ENCODE measurements at regions not wholly inside any gene's neighbourhood (a gene's known extent, or its start where the extent isn't known, plus 50 kb on each side); places are given as distances from the start of the nearest gene placed in this dataset.

DNA sequence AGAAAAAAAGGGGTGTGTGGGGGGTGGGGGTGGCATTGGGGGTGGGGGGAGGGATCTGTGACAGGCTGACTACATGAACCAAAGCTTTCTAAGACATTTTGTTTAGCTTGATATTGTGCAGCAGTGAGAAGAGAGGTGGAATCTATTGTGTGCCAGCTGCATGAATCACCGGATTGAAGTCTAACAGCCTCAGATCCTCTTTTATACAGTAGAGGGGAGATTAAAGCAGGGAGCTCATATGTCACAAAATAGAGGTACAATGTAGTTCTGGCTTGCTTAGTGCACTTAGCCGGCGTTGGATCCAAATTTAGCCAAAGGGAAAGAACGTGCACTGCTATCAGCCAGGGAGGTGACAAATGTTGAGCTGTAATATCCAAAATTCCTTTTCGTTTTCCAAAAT, 404.2 kb upstream of the CITED2 start:
- DNase-seq, result no peak

DNA sequence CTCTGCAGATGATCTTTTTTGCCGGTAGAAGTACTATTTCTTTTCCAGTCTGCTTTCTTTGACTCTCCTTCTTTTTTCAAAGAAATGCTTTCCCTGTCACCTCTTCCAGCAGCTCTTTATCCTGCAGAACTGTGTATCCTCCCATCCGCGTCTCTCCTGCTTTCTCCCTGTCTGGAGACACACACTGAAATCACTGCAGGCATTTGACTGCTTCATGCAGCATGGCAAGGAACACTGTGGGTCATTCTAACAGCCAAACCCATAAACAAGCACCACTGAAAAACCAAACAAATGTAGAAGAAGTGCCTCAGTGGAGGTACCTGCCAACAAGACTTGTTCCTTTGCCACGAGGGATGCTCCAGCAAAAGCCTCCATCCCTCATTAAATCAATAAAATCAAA, 403.7 kb upstream of the CITED2 start:
- DNase-seq, result no peak

DNA sequence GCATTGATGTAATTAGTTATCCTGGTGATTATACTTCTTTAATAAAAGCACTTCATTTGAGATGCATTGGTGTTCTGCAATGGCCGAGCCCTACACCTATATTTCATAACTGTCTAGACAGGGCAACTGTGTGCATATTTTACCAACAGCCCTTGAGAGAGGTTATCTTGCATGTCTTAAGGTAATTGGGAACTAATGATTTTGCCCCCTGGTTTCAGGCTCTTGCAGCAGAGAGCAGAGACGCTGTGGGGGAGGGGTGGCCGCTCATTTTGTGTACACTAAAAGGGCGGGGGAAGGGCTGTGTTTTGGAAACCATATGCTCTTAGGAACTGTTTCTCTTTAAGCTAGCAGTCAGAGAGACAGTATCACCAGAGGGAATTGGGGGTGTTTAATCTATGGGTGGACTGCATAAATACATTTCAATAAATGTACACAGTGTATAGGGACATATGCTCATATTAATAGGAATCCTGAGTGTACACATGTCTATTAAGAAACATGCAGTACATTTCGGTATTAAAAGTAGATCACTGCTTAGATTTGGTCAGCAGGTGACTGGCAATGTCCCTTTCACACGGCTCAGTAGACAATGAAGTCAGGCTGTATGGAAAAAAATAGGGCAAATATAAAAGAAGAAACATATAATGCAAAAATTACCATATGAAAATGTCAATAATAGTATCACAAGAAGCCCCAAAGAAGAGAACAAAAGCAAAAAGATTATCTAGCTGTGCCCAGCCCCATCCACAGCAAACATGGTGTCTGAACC, 402.9 kb upstream of the CITED2 start:
- DNase-seq, result peak; percentile 7

DNA sequence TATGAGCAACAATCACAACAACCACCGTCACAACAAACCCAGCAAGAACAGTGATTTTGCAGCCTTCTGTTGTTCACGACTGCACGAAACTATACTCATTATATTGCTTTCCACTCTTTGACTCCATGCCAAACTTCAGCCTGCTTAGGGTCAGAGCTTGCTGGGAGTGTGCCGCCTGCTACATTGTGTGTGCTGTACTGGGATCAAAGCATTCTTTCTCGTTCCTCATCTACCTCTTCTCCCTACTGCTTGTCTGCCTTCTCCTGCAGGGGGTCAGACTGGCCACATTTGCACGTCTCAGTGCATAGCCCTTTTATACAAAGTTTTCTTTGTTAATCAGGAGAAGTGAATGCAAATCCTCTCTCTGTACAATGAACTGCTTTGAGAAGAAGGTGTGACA, 401.6 kb upstream of the CITED2 start:
- DNase-seq, result no peak

DNA sequence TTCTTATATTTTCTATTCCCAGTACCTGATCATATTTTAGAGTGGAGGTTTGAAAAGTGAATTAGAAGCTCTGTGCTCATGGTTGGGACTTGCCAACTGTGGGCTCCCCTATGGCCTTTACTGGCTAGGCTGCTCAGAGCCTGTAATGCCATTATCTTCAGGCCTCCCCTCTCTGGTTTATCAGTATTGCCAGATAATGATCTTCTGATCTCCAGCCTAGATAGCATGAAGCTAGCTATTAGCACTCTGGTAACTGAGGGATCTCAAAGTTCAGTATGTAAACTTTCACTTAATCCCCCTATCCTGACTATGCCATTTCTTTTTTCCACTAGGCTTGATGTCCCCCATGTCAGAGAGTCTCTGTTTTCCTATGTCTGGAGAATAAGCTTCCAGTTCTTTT, 393.7 kb upstream of the CITED2 start:
- no peak for DNase-seq

DNA sequence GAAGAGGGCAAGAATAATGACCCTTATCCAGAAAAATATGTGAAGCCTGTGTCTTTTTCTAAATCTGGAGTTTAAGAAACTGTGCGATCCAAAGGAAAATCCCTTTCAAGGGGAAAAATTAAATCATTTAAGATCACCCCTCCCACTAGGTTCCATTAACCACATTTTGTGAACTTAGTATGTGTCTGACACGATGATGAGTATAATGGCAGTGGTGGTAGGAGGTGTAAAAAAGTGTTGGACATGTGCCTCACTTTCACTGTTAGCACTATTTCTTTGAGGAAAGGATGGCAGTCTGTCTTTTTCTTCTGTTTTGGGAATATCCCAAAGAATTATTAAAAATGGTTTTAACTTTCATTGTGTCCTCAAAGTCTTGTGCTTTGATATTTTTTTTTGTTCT, 392.3 kb upstream of the CITED2 start:
- no peak for DNase-seq

DNA sequence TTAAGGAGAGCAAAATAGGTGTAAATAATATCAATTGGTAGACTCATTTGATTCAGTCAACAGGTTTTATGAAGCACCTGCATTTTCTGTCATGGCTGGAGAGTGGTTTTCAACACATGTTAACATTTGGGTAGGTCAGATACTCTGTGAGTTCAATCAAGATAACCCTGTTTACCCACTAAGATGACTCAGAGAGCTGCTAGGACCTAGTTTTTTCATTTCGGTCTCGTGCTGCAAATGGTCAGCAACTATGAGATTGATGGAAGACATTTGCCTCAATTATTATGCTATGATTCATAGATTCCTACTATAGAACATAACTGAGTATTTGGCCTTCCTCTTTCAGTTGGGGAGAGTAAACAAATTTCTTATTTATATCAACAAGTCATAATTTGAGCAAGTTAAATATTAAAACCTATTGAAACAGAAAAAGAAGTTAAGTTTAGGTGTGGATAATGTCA, 391.4 kb upstream of the CITED2 start:
- DNase-seq, result no peak

DNA sequence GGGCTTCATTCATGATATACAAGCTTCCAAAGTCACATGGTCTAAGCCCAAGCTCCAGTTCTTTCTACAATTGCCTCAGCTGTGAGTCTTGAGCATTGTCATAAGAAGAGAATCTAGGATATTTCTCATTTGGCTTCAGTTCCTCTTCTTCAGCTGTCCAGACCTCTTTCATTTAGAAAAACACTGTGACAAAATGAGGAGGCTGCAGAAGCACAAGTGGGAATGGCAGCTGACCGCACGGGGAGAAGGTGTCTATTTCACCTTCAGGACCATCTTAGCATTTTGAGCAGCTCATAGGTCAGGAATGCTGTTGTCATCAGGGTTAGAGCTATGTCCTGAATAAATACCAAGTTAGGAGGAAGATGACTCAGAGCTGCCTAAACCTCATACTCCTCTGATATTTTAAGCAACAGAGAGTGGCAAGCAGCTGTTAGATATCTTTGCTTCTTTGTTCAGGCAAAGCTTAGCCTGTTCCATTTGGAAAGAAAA, 390.1 kb upstream of the CITED2 start:
- DNase-seq, result no peak

DNA sequence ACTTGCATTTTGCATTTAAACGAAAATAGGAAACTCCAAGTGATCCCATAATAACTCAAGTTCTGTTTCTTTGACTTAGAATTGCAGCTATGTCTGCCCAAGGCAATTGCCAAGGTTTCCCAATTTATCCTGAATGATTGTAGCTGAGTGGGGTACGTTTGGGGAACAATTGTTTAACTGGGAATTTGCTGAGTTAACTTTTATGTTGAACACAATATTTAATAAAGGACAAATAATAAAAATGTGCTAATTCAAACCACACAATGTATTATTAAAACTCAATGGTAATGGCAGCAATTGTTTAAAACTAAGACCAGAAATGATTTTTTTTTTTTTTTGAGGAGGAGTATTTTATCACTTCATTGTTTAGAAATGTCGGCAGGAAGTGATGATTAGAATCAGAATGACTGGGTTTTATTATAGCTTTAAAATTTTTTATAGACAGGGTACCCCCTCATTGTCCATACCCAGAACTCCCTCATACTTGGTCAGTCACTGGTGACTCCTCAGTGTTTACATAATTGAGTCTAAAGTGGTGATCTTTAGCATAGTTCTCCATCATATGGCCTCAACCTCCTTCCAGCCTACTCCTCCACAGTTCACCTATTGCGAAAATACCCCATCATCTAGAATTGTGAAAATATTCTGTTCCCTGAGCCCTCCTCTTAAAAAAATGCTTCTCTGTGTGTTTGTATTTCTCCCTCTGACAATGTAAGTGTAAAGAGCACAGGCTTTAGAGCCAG, 389.2 kb upstream of the CITED2 start:
- no peak for DNase-seq

DNA sequence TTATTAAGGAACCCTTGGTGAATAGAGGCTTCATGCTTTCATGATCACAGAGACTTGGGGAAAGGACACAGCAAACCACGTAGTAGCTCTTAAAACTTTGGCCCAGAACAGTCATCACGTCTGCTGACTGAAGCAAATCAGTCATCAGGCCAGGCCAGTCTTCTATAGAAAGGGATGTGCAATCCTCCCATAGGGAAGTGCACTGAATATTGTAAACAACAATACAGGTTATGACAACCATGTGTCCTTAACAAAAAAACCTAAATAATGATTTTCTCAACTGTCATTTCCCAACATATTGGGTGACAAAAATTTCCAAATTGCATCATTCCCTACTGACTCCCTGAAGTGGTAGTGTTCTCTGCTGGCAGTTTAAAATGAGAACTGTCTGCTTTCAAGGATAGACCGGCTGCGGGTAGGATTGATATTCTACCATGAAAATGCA, 388.2 kb upstream of the CITED2 start:
- DNase-seq, result no peak

DNA sequence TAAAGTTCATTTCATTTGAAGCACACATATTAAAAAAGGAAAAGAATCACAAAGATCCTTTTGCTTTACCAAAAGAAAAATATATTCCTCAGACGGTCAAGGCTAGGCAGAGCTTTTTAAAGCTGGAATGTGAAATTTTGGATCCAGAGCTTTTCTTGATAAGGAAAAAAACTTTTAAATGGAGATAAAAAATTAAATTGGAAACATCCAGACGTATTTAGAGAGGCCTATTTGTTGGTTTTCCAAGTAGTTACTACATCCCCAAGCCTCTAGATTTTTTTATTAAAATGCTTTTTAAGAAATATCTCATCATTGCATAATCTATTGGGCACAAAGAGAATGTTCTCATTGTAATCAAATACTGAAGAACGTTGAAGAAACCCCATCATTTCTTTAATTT, 385.7 kb upstream of the CITED2 start:
- no peak for DNase-seq

DNA sequence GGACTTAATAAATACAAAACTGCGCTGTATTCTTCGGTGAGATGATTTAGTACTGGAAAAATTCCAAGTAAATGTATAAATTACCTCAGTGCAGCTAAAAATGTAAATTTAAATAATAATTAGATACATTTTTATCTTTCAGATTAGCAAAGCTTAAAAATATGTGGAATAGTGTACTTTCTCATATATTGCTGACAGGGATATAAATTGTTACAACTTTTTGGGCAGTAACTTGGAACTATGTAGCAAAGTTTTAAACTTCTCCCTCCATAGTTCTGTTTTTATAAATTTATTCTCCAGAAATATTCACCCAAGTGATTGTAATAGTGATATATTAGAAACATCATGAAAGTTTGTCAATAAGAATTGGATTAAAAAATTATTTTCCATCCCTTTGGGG, 384.6 kb upstream of the CITED2 start:
- DNase-seq, result no peak

DNA sequence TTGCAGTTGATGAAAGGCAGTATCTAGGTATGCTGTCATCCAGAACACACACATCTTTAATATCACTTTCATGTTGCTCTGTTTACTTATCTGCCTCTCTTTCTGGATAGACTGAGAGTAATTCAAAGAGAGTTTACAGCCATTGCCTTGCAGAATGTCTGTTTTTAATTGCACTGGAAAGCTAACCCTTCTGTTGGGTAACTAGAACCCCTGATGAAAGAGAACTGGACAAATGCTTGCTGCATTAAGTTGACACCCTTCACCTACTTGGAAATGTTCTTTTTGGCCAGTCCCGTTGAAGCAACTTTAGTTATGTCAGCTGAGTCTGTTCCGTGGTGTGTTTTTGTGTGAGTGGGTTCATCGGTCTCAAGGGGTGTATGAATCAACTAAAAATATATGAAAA, 383.8 kb upstream of the CITED2 start:
- DNase-seq, result no peak

DNA sequence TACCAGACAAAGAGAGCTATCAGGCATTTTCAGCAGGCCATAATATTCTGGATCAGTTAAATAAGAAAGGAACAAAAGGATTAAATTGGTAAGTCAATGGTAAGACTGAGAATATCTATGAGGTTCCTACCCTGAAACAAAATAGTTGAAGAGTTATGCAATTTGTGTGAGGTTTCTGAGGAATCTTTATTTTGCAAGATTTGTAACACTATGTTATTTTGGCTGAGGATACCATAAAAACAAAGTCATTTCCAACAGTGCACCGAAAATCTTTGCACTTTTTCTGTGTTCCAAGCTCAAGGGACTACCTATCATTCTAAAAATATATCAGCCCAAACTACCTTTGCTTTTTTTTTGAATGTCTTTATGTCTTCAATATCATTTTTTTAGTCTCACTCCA, 383.3 kb upstream of the CITED2 start:
- DNase-seq, result no peak

DNA sequence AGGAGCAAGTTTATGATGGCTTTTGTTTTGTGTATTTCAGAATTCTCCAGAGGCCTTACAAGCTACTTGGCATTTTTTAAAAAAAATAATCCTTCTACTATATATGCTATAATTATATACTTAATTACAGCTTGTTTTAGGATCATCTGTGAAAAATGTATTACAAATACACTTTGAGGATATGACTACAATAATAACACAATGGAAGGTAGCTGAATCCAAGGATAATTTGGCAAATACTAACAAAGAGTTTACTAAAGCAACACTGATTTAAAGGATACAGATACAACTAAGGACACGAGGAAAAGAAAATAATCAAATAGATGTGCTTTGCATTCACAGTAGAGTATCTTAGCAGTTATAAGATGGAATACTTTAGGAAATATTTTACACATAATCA, 381.9 kb upstream of the CITED2 start:
- DNase-seq, result no peak

DNA sequence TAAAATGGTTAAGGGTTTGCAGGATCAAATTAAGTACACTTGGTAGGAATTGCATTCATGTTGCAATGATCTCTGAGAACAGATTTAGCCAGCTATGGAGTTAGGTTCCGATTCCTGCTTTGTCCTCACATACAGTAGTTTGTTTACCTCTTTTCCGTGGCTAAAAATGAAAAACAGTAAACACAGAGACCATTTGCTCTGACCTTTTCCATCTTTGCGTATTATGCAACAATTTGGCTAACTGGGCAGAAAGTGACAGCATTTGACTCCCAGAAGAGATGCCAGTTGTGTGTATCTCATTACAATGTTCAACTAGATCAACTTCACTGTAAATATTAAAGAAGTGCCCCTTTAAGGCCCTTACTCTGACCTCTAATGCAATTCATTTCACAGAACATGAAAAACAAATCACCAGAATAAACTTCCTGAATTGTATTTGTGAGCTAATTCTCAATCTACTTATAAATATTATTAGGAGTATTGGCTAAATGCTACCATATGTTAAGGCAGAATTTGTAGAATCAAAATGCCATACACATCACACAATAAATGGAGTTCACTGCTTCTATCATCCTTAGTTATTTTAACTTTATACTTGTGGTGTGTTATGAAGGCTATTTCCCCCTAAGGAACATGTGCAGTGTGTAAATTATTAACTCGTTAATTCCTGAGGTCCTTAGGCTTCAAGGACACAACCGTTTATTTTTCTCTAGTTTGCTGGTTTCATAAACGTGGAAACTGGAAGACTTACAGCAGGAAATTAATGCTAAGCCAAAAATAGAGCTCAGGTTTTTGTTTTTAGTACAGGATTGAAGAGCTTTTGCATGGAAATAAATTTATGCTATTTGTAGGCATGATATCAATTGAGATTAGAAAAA, 380.7 kb upstream of the CITED2 start:
- DNase-seq, result no peak

DNA sequence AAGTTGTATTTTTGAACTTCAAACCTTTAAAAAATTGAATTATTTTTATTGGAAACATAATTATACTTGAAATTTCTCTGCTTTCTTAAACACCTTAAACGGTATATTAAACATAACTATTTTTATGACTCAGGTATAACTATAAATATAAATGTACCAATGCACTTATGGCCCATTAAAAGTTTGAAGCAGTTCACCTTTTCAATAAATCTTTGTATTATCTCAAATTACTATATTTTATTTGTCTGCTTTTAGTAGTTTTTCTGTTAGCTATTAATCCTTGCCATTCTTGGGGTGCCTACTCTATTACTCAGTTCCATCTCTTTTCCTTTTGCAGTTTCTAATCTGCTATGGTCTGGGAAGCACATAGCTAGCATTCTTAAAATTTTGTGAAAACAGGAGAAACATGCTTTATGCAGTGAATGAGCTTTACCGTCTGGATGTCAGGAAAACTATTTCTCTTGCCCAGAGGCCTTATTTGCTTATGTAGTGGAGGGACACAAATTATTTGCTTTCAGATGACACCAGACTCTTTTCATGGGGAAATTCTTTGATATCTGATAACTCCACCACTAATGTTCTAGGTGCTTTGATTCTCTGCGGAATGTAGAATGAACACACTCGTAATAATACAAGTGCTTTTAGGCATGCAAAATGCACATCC, 378.9 kb upstream of the CITED2 start:
- no peak for DNase-seq

DNA sequence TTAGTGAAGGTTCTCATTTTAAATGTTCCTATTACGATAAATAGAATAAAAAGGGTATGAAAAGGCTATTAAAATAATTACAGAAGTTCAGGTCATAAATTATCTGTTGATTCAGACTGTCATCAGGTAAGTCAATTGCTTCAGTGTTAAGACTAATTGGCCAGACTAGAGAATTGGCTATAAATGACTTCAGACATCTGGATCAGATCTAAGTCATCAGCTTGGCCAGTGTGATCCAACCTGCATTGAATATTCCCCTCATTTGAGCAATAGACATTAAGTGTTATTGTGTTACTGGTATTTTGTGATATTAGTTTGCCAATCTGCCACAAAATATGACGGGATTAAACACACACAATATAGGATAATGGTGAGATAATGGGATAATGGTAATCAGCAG, 377.6 kb upstream of the CITED2 start:
- DNase-seq, result no peak

DNA sequence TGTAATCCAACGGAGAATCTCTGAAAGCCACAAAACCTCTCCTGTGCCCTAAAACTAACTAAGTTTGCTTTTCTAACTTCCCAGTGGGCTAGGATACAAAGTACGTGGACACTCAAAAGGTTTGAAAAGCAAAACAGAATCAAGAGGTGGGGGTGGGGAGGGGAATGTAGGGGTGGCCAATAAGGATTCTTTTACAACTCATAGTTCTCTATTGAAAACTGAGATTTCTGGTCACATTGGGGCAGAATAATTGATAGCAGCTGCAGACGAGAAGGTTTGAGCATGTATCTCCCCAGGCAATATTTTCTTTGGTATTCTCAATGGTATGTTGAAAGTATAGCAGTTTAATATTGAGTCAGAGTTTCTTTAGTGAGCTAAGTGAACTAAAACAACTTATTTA, 376.7 kb upstream of the CITED2 start:
- no peak for DNase-seq

DNA sequence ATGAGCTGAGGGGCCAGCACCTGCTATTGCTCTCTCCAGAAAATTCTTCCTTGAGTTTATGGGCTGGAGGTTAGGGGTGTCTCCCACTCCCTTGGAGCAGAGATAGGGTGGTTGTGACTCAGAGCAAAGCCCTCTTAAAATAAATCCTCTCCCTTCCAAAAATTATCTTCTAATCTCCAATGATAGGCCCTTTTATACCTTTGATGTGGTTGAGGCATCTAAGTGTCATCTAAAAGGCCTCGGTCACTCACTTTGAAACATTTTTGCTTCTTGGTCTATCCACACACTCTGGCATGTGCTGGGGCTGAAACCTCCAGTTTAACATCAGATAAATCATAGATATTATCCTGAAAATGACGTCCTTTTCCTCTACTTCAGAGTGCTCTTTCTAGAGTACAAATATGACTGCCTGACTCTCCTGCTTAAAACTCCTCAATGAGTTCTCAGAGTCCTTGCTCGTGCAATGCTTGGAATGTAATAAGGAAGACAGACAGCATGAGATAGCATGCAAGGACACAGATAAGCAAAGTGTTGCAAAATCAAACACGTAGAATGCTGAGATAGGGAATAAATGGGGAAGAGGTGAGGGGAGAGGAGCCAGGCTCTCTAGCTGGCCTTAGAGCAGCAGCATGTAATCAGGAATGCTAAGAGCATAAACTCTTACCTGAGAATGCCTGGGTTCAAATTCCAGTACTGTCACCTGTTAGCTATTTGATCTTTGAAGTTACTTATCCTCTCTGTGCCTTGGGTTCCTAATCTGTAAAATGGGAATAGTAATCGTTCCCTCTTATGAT, 374.1 kb upstream of the CITED2 start:
- no peak for DNase-seq

DNA sequence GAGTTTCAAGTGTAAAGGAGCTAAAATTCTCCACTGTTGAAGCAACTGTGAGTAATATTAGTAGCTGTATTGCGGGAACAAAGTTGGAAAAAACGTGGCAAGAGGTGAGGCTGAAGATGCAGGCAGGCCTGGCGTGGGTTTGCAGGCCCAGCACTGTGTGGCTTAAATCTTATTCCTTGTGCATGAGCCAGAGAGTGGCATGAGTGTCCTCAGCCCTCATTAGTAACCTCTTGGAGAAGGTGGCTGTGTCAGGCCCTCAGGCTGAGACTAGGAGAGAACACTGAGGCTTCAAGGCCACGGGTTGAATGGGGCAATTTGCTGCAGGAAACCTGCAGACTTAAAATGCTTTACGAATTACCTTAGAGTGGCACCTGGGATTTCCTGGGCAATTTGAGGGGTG, 372.7 kb upstream of the CITED2 start:
- no peak for DNase-seq

DNA sequence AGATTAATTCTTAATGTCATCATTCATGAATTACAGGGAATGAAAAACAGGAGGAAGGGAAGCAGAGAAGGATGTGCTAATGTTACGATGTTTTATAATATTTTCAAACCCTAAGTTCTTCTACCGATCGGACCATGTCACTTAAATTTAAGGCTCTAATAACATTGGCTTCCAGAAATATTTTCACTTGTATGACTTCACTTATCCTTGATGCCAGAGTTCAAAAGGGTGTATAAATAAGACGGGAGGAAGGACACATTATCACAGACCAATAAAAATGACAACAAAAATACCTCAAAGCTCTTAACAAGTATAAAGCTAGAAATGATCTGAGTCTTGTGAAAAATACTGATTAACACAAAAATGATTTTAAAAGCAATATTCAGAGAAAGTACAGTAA, 370.4 kb upstream of the CITED2 start:
- no peak for DNase-seq

Measured in NCI-H510A (cell line).